ENCODE measurements at regions not wholly inside any gene's neighbourhood (a gene's known extent, or its start where the extent isn't known, plus 50 kb on each side); places are given as distances from the start of the nearest gene placed in this dataset.
"Not testable (repeated sequence)": the region's sequence is repeated elsewhere in the genome, so short reads cannot be mapped to it uniquely, and the experiment has no call there.

GRCh38 chr1:102239247-102239646 is 242.5 kb upstream of the OLFM3 start:
- no peaks in the 10 kb centered on the region for H3K27me3 Mint-ChIP-seq (ENCODE audit: unreplicated experiment)
- DNase-seq: no peak
- H3K27ac Mint-ChIP-seq (ENCODE audit: unreplicated experiment): no peak overlapping the region
- peaks cover under 1% of the 10 kb centered on the region for H3K9me3 Mint-ChIP-seq (ENCODE audit: unreplicated experiment)
- TF ChIP-seq CTCF (IDR thresholded peaks at IDR 0.05; ENCODE audit: partially characterized antibody, unreplicated experiment): no peak
- no peak overlapping the region for H3K4me3 Mint-ChIP-seq (ENCODE audit: unreplicated experiment)
- H3K36me3 Mint-ChIP-seq (ENCODE audit: unreplicated experiment): peaks cover 4% of the 10 kb centered on the region
- peaks cover 5% of the 10 kb centered on the region for H3K4me1 Mint-ChIP-seq (ENCODE audit: low read depth, unreplicated experiment)

GRCh38 chr1:102234753-102235359 is 238.1 kb upstream of the OLFM3 start:
- Mint-ChIP-seq H3K27me3 (ENCODE audit: unreplicated experiment) (no peaks in the 10 kb centered on the region), H3K9me3 (ENCODE audit: unreplicated experiment) (peaks cover 5% of the 10 kb centered on the region), H3K4me3 (ENCODE audit: unreplicated experiment) (no peak overlapping the region), H3K4me1 (ENCODE audit: low read depth, unreplicated experiment) (no peaks in the 10 kb centered on the region), H3K36me3 (ENCODE audit: unreplicated experiment) (peaks cover 4% of the 10 kb centered on the region), H3K27ac (ENCODE audit: unreplicated experiment) (no peak overlapping the region)
- no peak for DNase-seq
- no peak for TF ChIP-seq CTCF (IDR thresholded peaks at IDR 0.05; ENCODE audit: partially characterized antibody, unreplicated experiment)

GRCh38 chr1:102219463-102219862 is 222.7 kb upstream of the OLFM3 start:
- Mint-ChIP-seq H3K4me3 (ENCODE audit: unreplicated experiment) (no peak overlapping the region), H3K9me3 (ENCODE audit: unreplicated experiment) (no peaks in the 10 kb centered on the region), H3K27ac (ENCODE audit: unreplicated experiment) (no peak overlapping the region), H3K36me3 (ENCODE audit: unreplicated experiment) (peaks cover 7% of the 10 kb centered on the region), H3K4me1 (ENCODE audit: low read depth, unreplicated experiment) (no peaks in the 10 kb centered on the region), H3K27me3 (ENCODE audit: unreplicated experiment) (no peaks in the 10 kb centered on the region)
- DNase-seq: no peak
- TF ChIP-seq CTCF (IDR thresholded peaks at IDR 0.05; ENCODE audit: partially characterized antibody, unreplicated experiment): no peak

- H3K27me3 Mint-ChIP-seq (ENCODE audit: unreplicated experiment); H3K27ac Mint-ChIP-seq (ENCODE audit: unreplicated experiment); DNase-seq; H3K9me3 Mint-ChIP-seq (ENCODE audit: unreplicated experiment); H3K36me3 Mint-ChIP-seq (ENCODE audit: unreplicated experiment); H3K4me3 Mint-ChIP-seq (ENCODE audit: unreplicated experiment); H3K4me1 Mint-ChIP-seq (ENCODE audit: low read depth, unreplicated experiment): not testable (repeated sequence)
These were observed 214.2 kb upstream of the OLFM3 start for GRCh38 chr1:102210891-102211290.

- no peaks in the 10 kb centered on the region for H3K9me3 Mint-ChIP-seq (ENCODE audit: unreplicated experiment)
- TF ChIP-seq CTCF (IDR thresholded peaks at IDR 0.05; ENCODE audit: partially characterized antibody, unreplicated experiment): peak; percentile 39
- no peak overlapping the region for H3K4me3 Mint-ChIP-seq (ENCODE audit: unreplicated experiment)
- no peak for DNase-seq
- peaks cover 3% of the 10 kb centered on the region for H3K27me3 Mint-ChIP-seq (ENCODE audit: unreplicated experiment)
- no peak overlapping the region for H3K27ac Mint-ChIP-seq (ENCODE audit: unreplicated experiment)
- no peaks in the 10 kb centered on the region for H3K4me1 Mint-ChIP-seq (ENCODE audit: low read depth, unreplicated experiment)
- H3K36me3 Mint-ChIP-seq (ENCODE audit: unreplicated experiment): no peaks in the 10 kb centered on the region
These were observed 195.0 kb upstream of the OLFM3 start for GRCh38 chr1:102191723-102192122.
